Activated naive CD4-positive, alpha-beta T cell treated with anti-CD3 and anti-CD28 coated beads, Interleukin-2, amount 10 ng/mL, durations not matched to agents 7 days and 5 days (primary cell): ENCODE measurements at regions not wholly inside any gene's neighbourhood (a gene's known extent, or its start where the extent isn't known, plus 50 kb on each side); places are given as distances from the start of the nearest gene placed in this dataset.

Experiments used
- CTCF ChIA-PET: fragments of 350-600 bp; sonication (Branson Sonifier 250); formaldehyde crosslinking; loops from one replicate; lab custom pipeline; 2021; ENCODE audit warnings: antibody characterized with exemption; lab: Charles Lee
- DNase-seq: peaks from one replicate; pipeline ENCODE4 v3.0.0-alpha.2; 2020
- H3K27ac Mint-ChIP-seq: one replicate; pipeline ENCODE4 v1.8.0; 2021; ENCODE audit warnings: mild to moderate bottlenecking, moderate library complexity, mixed read lengths
- H3K27me3 Mint-ChIP-seq: one replicate; pipeline ENCODE4 v1.8.0; 2021; ENCODE audit warnings: mild to moderate bottlenecking, mixed read lengths
- H3K36me3 Mint-ChIP-seq: one replicate; pipeline ENCODE4 v1.8.0; 2021; ENCODE audit warnings: mixed read lengths
- H3K4me1 Mint-ChIP-seq: one replicate; pipeline ENCODE4 v1.8.0; 2021; ENCODE audit warnings: mixed read lengths
- H3K4me3 Mint-ChIP-seq: one replicate; pipeline ENCODE4 v1.8.0; 2021; ENCODE audit warnings: mild to moderate bottlenecking, moderate library complexity, mixed read lengths
- H3K9me3 Mint-ChIP-seq: one replicate; pipeline ENCODE4 v1.8.0; 2021; ENCODE audit warnings: mixed read lengths

DNA sequence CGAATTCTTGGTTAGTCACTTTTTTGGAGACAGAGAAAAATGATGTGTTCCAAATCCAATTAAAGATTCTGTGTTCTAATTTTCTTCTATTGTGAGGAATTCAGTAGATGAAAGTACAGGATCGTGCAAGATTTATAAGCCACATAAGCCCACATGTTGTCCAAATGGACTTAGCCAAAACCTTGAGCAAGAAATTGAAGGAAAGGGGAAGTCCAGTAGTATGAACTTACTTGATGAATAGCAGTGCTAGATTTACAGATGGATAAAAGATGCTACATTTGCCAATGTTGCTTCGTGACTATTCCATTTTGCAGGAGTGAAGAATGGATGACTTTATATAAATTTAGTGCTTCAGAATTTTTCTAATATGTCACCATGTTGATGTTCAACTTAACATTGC lies 120.0 kb upstream of the ATP11B start:
- Mint-ChIP-seq H3K27ac (no peak overlapping the region), H3K36me3 (no peaks in the 10 kb centered on the region), H3K9me3 (no peaks in the 10 kb centered on the region), H3K4me3 (no peak overlapping the region), H3K4me1 (no peaks in the 10 kb centered on the region), H3K27me3 (peaks cover 17% of the 10 kb centered on the region)
- CTCF ChIA-PET = no interaction called here
- DNase-seq = no peak

DNA sequence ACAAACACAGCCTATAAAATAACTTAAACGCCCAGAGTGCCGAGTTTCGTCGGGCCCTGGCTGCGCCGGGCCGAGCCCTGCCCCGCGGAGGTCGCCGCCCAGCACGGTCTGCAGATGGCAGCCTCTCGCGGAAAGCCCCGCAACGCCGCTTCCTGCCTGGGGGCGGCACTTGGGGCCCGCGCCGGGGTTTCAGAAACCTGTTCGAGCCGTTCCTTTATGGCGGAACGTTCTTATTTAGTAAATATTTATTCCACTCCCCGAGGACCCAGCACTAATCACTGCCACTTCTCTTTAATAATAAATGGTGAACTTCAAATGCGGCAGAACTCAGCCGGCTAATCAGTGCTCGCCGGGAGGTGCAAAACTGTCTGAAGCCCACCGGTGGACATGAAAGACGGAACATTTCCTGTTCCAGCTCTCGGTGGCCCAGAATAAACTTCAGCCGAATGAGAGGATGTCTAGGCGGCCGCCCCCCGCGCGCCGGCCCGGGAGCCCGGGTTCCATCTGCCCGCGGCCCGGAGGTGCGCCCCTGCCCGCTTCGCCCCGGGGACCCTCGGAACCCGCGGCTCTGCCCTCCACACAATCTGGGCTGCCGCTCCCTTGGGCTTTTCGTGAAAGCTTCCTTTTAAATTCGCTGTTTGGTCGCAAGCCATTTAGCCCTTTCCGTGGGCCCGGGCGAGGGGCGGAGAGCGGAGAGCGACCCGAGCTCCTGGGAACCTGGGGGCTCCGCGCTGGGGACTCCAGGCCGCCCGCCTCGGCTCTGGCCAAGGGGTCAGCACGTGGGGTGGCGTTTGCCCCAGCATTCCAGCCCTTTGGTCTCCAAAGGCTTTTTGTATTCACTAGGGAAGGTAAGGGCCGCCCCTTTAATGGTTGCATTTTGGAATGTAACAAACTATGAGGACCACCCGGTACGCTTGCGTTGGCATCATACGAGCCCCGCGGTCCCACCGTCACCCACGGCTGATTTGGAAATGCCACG lies 110.8 kb upstream of the ATP11B start:
- H3K4me1 Mint-ChIP-seq = peaks cover 10% of the 10 kb centered on the region
- CTCF ChIA-PET = interaction anchor here (1.4 to 1.5 kb wide), 3 partner anchors 971 to 982 kb away, joined by 3 to 10 read pairs (median 6); partner anchors contain the start of gene SOX2
- peak overlapping the region; percentile 66 for H3K4me3 Mint-ChIP-seq
- DNase-seq = peak; percentile 69
- no peak overlapping the region for H3K27ac Mint-ChIP-seq
- no peaks in the 10 kb centered on the region for H3K9me3 Mint-ChIP-seq
- H3K27me3 Mint-ChIP-seq = peaks cover 42% of the 10 kb centered on the region
- no peaks in the 10 kb centered on the region for H3K36me3 Mint-ChIP-seq

DNA sequence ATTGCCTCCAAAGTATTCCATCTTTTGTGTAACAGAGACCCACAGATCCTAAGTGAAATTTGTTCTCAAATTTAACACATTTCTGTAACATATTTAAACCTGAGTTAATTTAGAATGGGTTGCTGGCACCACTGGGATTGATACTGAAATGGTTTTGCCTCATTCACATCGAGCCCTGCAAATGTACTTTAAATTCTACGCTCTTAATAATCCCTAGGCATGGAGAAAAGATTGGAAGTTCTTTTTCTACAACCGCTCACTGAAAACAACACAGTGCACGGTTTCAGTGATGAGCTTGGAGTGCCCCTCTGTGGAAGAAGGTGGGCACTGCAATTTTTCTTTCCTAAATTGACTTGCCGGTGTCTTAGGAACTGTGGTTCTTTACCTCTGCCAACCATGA lies 109.9 kb upstream of the ATP11B start:
- CTCF ChIA-PET = interaction anchor here (0.5 to 3.0 kb wide), 8 partner anchors 259 to 1993 kb away, joined by 3 to 10 read pairs (median 4); partner anchors contain the start of gene SOX2
- Mint-ChIP-seq H3K4me3 (peak overlapping the region; percentile 41), H3K27me3 (peaks cover 48% of the 10 kb centered on the region), H3K4me1 (peaks cover 10% of the 10 kb centered on the region), H3K36me3 (no peaks in the 10 kb centered on the region), H3K27ac (no peak overlapping the region), H3K9me3 (no peaks in the 10 kb centered on the region)
- peak; percentile 73 for DNase-seq

DNA sequence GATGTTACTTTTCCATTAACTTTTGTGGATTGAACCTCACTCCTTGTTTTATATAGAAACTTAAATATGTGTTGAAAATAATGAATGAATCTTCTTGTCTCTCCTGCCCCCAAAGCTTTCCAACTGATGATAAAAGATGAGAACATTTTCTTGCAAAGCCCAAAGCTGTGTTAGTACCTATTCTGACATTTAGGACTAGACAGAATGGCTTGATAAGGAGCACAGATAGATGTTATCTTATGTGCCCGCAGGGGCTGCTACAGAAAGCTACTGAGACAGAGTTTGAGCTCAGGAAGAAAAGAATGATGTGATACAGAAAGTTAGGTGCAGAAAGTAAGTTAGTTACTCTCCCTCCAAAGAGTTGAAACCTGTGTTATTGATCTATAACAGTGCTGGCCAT lies 109.4 kb upstream of the ATP11B start:
- peaks cover 10% of the 10 kb centered on the region for H3K4me1 Mint-ChIP-seq
- H3K4me3 Mint-ChIP-seq = no peak overlapping the region
- no peak overlapping the region for H3K27ac Mint-ChIP-seq
- H3K27me3 Mint-ChIP-seq = peaks cover 49% of the 10 kb centered on the region
- H3K9me3 Mint-ChIP-seq = no peaks in the 10 kb centered on the region
- no peak for DNase-seq
- CTCF ChIA-PET = interaction anchor here (0.5 to 3.0 kb wide), 8 partner anchors 259 to 1993 kb away, joined by 3 to 10 read pairs (median 4); partner anchors contain the start of gene SOX2
- no peaks in the 10 kb centered on the region for H3K36me3 Mint-ChIP-seq

DNA sequence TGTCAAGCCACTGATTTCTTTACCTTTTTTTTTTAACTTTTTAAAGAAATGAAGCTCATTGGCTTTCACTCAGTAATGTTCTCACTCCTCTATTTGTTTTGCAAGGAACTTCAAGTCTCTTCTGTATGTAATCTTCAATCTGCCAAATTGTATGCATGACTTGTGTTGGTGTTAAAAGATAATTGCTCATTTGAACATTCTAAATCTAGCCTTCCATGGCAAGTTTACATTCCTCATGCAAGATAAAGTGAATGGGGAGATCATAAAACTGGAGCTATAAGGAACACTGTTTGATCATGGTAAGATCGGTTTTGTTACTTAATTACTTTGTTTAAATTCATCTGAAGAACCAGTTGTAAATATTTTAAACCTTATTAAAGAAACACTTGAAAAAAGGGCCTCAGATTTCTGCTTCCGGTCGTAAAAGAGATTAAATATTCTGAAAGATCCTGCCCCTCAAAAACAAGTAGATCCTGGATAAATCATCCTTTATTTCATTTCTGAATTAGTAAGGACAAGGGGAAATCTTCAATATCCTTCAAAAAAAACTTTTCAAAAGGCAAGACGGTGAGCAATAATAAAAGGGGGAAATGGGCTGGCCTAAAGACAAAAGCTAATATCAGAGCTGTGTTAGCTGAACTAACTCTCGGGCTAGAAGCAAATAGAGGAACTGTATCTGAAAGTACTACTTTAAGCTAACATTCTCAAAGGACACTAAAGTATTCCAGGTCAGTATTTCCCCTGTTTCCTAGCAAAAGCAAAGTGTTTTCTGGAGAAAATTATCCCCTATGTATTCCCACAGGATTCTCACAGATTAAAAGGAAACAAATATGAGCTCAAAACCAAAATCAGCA lies 107.0 kb upstream of the ATP11B start:
- no peak overlapping the region for H3K27ac Mint-ChIP-seq
- H3K4me1 Mint-ChIP-seq = peaks cover 10% of the 10 kb centered on the region
- no peaks in the 10 kb centered on the region for H3K36me3 Mint-ChIP-seq
- no peak overlapping the region for H3K4me3 Mint-ChIP-seq
- DNase-seq = no peak
- H3K9me3 Mint-ChIP-seq = no peaks in the 10 kb centered on the region
- CTCF ChIA-PET = interaction anchor here (0.5 to 3.0 kb wide), 4 partner anchors 15 to 1477 kb away, joined by 3 to 10 read pairs (median 5); no protein-coding TSS in a partner anchor
- peaks cover 52% of the 10 kb centered on the region for H3K27me3 Mint-ChIP-seq

DNA sequence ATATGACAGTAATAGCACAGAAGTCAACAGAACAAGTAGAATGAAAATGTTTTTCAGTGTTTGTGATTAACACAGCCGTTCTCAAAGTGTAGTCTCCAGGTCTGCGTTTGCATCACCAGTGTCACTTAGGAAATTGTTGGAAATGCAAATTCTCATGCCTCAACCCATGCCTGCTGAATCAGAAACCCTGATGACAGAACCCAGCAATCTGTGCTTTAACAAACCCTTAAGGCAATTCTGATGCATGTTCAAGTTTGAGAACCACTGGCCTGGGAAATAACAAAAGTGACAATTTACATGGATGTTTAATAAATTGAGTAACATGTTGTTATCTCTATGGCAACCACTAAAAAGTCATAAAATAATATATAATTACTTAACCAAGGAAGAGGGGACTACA lies 103.1 kb upstream of the ATP11B start:
- Mint-ChIP-seq H3K4me3 (no peak overlapping the region), H3K36me3 (no peaks in the 10 kb centered on the region), H3K9me3 (no peaks in the 10 kb centered on the region), H3K4me1 (no peaks in the 10 kb centered on the region), H3K27me3 (peaks cover 43% of the 10 kb centered on the region), H3K27ac (no peak overlapping the region)
- CTCF ChIA-PET = no interaction called here
- DNase-seq = no peak

DNA sequence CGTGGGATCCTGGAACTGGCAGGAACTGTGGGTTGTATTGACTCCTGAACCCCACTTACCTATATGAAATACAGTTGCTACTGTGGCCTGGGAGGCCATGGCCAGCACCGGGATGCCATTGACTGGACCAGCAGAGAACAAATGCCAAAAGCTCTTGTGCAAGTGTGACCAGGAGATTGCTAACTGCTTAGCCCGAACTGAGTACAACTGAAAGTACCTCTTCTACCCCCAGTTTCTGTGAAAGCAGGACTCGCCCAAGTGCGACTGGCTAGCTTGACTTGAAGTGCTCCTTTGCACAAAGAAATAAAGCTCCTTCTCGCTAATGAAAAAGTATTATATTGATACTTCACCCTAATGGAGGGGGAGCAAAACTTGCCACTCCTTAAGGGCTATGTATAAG lies 101.3 kb upstream of the ATP11B start:
- no peaks in the 10 kb centered on the region for H3K9me3 Mint-ChIP-seq
- CTCF ChIA-PET = no interaction called here
- no peak overlapping the region for H3K4me3 Mint-ChIP-seq
- peaks cover 34% of the 10 kb centered on the region for H3K27me3 Mint-ChIP-seq
- no peaks in the 10 kb centered on the region for H3K4me1 Mint-ChIP-seq
- no peak overlapping the region for H3K27ac Mint-ChIP-seq
- no peak for DNase-seq
- H3K36me3 Mint-ChIP-seq = no peaks in the 10 kb centered on the region

DNA sequence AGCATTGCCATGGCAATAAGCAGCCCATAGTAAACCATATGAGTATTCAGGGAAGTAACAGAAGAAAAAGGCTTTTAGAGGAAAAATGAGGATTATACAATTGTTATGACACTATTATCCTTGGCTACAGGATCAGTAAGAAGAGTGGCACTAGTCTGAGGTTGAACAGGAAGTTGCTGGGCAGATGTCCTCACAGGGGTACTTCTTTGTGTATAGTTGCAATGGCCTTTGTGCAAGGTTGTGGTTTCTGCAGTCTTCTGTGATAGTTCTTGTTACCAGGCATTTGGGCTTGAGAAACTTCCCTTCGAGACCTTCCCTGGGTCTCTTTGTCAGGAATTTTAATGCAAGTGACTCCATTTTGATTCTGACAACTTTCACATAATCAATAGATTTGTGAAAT lies 100.6 kb upstream of the ATP11B start:
- peaks cover 28% of the 10 kb centered on the region for H3K27me3 Mint-ChIP-seq
- H3K36me3 Mint-ChIP-seq = no peaks in the 10 kb centered on the region
- H3K4me1 Mint-ChIP-seq = no peaks in the 10 kb centered on the region
- H3K9me3 Mint-ChIP-seq = no peaks in the 10 kb centered on the region
- DNase-seq = no peak
- H3K27ac Mint-ChIP-seq = no peak overlapping the region
- no peak overlapping the region for H3K4me3 Mint-ChIP-seq
- CTCF ChIA-PET = no interaction called here

DNA sequence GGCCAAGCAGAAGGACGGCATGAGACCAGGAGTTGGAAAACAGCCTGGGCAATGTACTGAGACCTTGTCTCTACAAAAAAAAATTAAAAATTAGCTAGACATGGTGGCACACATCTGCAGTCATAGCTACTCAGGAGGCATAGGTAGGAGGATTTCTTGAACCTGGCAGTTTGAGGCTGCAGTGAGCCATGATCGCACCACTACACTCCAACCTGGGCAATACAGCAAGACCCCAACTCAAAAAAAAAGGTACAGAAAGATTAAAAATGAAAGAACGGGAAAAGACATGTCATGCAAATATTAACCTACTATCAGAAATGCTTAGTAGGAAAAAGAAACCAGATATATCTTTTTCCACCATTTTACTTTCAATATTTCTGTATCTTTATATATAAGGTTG lies 99.6 kb upstream of the ATP11B start:
- CTCF ChIA-PET = no interaction called here

DNA sequence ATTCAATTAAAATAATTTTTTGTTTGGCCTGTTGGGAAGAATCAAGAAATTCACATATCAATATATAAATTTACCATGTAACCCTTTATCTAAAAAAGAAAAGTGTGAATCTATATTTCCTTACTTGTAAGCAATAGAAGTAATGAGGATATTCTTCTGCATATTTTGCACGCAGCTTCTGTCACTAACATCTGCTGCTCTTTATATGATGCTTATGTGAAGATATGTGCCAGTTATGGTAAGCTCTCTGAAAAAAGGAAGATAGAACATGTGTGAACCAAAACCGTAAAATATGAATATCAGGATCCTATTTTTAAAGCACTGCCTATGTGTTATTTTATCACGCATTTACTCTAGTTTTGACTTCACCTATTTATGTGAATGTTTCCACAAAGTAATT lies 96.4 kb upstream of the ATP11B start:
- Mint-ChIP-seq H3K27ac (no peak overlapping the region), H3K27me3 (peaks cover 17% of the 10 kb centered on the region), H3K4me1 (no peaks in the 10 kb centered on the region), H3K36me3 (no peaks in the 10 kb centered on the region), H3K9me3 (no peaks in the 10 kb centered on the region), H3K4me3 (no peak overlapping the region)
- DNase-seq = no peak
- CTCF ChIA-PET = interaction anchor here (0.6 kb wide), 1 partner anchor 17 kb away, joined by 4 read pairs; no protein-coding TSS in a partner anchor

More for the DNA sequence above, 99.6 kb upstream of the ATP11B start:
- Mint-ChIP-seq H3K4me3 (no peak overlapping the region), H3K4me1 (no peaks in the 10 kb centered on the region), H3K9me3 (no peaks in the 10 kb centered on the region), H3K36me3 (no peaks in the 10 kb centered on the region), H3K27me3 (peaks cover 23% of the 10 kb centered on the region), H3K27ac (no peak overlapping the region)
- DNase-seq = no peak

DNA sequence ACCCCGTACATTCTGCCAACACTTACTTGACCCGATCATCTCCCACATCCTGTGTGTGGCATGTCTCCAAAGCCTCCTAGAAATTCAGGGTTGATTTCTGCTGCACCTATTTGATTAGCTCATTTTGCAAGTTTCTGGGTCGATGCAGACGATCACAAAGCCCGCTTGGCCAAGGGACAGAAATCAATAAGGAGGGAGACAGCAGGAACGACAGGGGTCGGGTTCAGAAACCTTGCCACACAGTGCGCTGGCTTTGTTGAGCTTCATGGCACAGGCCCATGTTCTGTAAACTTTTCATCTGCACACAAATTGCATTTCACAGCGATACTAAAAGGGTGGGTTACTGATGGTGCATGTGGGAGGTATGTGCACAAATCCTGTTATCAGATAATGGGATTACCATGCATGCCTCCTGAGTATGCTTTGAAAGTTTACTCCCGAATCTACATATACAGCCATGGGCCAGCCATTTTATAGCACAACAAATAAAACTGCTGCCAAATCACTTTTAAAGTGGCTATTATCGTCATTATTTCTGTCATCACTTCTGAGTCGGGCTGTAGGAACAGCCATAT lies 95.9 kb upstream of the ATP11B start:
- Mint-ChIP-seq H3K27me3 (peaks cover 19% of the 10 kb centered on the region), H3K4me1 (no peaks in the 10 kb centered on the region)
- CTCF ChIA-PET = no interaction called here

DNA sequence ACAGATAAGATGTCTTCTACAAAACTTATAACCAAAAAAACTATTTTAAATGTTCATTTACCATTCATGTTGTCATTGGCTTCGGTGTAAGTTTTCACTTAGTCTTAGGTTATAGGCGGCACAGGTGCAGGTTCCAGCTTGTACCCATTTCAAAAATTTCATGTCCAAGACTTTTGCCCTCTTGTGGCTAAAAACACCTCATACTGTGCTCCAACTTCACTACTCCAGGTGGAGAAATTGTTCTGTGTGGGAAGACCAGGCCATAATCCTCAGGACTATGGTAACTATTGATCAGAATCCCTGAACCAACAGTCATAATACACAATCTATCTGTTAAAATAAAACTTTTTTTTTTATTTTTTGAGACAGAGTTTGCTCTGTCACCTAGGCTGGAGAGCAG lies 95.2 kb upstream of the ATP11B start:
- H3K27me3 Mint-ChIP-seq = peaks cover 20% of the 10 kb centered on the region
- CTCF ChIA-PET = no interaction called here
- DNase-seq = no peak

More for the DNA sequence above, 95.9 kb upstream of the ATP11B start:
- Mint-ChIP-seq H3K36me3 (no peaks in the 10 kb centered on the region), H3K27ac (no peak overlapping the region), H3K9me3 (no peaks in the 10 kb centered on the region), H3K4me3 (no peak overlapping the region)
- no peak for DNase-seq

DNA sequence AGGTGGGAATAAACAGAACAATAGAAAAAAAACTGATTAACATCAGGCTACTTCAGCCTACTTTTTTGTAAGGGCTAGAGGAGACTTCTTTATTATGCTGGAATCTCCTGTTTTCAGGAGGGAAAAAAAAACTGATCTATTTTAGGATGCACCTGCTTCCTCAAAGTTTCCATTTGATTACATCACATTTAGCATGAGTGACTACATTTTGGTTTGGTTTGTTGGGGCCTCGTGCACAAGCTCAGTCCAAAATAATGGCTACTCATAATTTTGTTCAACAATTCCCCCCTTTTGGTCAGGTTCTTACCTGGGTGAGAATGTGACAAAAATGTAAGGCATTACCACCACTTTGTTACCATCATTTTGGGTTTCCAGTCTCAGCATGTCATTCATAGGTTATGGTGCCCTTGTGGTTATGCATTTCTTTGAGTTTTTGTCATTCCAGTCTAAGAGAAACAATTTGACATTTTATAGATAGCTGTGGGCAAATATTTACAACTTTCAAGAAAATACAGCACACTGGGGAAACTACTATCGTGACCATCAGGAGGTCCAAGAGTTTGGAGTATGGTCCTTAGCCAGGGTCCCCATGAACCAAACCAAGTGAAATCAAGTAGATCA lies 93.6 kb upstream of the ATP11B start:
- Mint-ChIP-seq H3K36me3 (no peaks in the 10 kb centered on the region), H3K4me1 (no peaks in the 10 kb centered on the region), H3K4me3 (no peak overlapping the region), H3K27me3 (peaks cover 24% of the 10 kb centered on the region), H3K9me3 (no peaks in the 10 kb centered on the region), H3K27ac (no peak overlapping the region)
- CTCF ChIA-PET = interaction anchor here (0.5 kb wide), 1 partner anchor 372 kb away, joined by 6 read pairs; no protein-coding TSS in a partner anchor
- no peak for DNase-seq

More for the DNA sequence above, 95.2 kb upstream of the ATP11B start:
- no peaks in the 10 kb centered on the region for H3K4me1 Mint-ChIP-seq
- no peaks in the 10 kb centered on the region for H3K36me3 Mint-ChIP-seq
- no peak overlapping the region for H3K27ac Mint-ChIP-seq
- H3K4me3 Mint-ChIP-seq = no peak overlapping the region
- H3K9me3 Mint-ChIP-seq = no peaks in the 10 kb centered on the region
